Nephron progenitor cell (in vitro differentiated cells): ENCODE measurements at regions not wholly inside any gene's neighbourhood (a gene's known extent, or its start where the extent isn't known, plus 50 kb on each side); places are given as distances from the start of the nearest gene placed in this dataset.

ENCODE experiments used
- DNase-seq: peaks from one replicate; pipeline ENCODE4 v3.0.0; 2021
- H3K27ac Mint-ChIP-seq: 2 replicates; pipeline ENCODE4 v1.8.0; 2021; ENCODE audit warnings: mild to moderate bottlenecking, moderate library complexity, mixed read lengths
- H3K27me3 Mint-ChIP-seq: 2 replicates; pipeline ENCODE4 v1.8.0; 2021; ENCODE audit warnings: mild to moderate bottlenecking, low read depth, mixed read lengths; ENCODE audit not compliant: poor library complexity
- H3K36me3 Mint-ChIP-seq: 2 replicates; pipeline ENCODE4 v1.8.0; 2021; ENCODE audit warnings: low read depth, mixed read lengths
- H3K4me1 Mint-ChIP-seq: 2 replicates; pipeline ENCODE4 v1.8.0; 2021; ENCODE audit warnings: mixed read lengths
- H3K4me3 Mint-ChIP-seq: 2 replicates; pipeline ENCODE4 v1.8.0; 2021; ENCODE audit warnings: mild to moderate bottlenecking, moderate library complexity, mixed read lengths
- H3K9me3 Mint-ChIP-seq: 2 replicates; pipeline ENCODE4 v1.8.0; 2021; ENCODE audit warnings: mild to moderate bottlenecking, moderate library complexity, mixed read lengths
- TF ChIP-seq, protein P1 (sequence below): fragments of 200-600 bp; sonication (generic); IDR thresholded peaks from 2 replicates; pipeline ENCODE4 v1.5.0; 2021; ENCODE audit warnings: antibody characterized with exemption

DNA sequence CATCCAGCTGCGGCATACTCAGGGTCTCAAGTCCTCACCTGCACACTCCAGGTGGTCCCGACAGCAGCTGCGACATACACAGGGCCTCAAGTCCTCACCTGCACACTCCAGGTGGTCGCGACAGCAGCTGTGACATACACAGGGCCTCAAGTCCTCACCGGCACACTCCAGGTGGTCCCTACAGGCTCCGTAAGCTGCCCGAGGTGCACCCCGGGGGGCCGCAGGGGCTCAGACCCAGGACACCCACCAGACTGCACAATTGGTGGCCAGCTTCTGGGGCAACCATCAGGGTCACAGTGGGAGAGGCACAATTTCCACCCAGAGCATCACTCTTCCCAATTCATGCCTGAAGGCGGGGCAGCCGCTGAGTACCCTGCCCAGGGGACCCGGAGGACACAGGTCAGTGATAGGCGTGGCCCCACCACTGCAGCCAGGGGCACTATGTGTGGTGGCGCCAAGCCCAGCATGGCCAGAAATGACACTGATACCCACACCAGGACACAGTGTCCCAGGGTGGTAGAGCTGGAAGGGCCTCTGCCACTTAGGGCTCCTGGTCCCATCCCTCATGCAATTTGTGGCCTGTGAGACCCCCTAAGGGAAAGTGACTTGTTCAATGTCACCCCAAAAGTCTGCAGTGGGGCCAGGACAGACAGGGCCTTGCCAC is 57.5 kb upstream of the ZNF469 start:
- Mint-ChIP-seq H3K4me3 (no peak overlapping the region), H3K4me1 (peaks cover 17% of the 10 kb centered on the region), H3K9me3 (no peaks in the 10 kb centered on the region), H3K36me3 (no peaks in the 10 kb centered on the region), H3K27ac (no peak overlapping the region), H3K27me3 (peaks cover 11% of the 10 kb centered on the region)
- DNase-seq = no peak
- TF ChIP-seq, protein P1, sequence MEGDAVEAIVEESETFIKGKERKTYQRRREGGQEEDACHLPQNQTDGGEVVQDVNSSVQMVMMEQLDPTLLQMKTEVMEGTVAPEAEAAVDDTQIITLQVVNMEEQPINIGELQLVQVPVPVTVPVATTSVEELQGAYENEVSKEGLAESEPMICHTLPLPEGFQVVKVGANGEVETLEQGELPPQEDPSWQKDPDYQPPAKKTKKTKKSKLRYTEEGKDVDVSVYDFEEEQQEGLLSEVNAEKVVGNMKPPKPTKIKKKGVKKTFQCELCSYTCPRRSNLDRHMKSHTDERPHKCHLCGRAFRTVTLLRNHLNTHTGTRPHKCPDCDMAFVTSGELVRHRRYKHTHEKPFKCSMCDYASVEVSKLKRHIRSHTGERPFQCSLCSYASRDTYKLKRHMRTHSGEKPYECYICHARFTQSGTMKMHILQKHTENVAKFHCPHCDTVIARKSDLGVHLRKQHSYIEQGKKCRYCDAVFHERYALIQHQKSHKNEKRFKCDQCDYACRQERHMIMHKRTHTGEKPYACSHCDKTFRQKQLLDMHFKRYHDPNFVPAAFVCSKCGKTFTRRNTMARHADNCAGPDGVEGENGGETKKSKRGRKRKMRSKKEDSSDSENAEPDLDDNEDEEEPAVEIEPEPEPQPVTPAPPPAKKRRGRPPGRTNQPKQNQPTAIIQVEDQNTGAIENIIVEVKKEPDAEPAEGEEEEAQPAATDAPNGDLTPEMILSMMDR = no peak

GRCh38 chr16:88325976-88326375 is 56.8 kb upstream of the ZNF469 start:
- Mint-ChIP-seq H3K4me1 (peaks cover 17% of the 10 kb centered on the region), H3K27ac (no peak overlapping the region), H3K36me3 (no peaks in the 10 kb centered on the region), H3K9me3 (no peaks in the 10 kb centered on the region), H3K27me3 (peaks cover 11% of the 10 kb centered on the region), H3K4me3 (no peak overlapping the region)
- DNase-seq = no peak
- TF ChIP-seq, protein P1 = no peak

- H3K27ac Mint-ChIP-seq = no peak overlapping the region
- peaks cover 9% of the 10 kb centered on the region for H3K27me3 Mint-ChIP-seq
- no peak for DNase-seq
- H3K4me1 Mint-ChIP-seq = peaks cover 17% of the 10 kb centered on the region
- H3K4me3 Mint-ChIP-seq = no peak overlapping the region
- no peaks in the 10 kb centered on the region for H3K36me3 Mint-ChIP-seq
- TF ChIP-seq, protein P1 = no peak
- no peaks in the 10 kb centered on the region for H3K9me3 Mint-ChIP-seq
Measured at GRCh38 chr16:88326611-88327485, 55.9 kb upstream of the ZNF469 start.

GRCh38 chr16:88327561-88328312 is 55.0 kb upstream of the ZNF469 start:
- H3K4me1 Mint-ChIP-seq = peaks cover 17% of the 10 kb centered on the region
- H3K9me3 Mint-ChIP-seq = no peaks in the 10 kb centered on the region
- TF ChIP-seq, protein P1 = no peak
- H3K36me3 Mint-ChIP-seq = no peaks in the 10 kb centered on the region
- H3K27me3 Mint-ChIP-seq = peaks cover 9% of the 10 kb centered on the region
- no peak overlapping the region for H3K4me3 Mint-ChIP-seq
- H3K27ac Mint-ChIP-seq = peak overlapping the region; percentile 58
- no peak for DNase-seq

GRCh38 chr16:88328313-88328980 is 54.3 kb upstream of the ZNF469 start:
- H3K36me3 Mint-ChIP-seq = no peaks in the 10 kb centered on the region
- TF ChIP-seq, protein P1 = no peak
- H3K27ac Mint-ChIP-seq = peak overlapping the region; percentile 82
- H3K9me3 Mint-ChIP-seq = no peaks in the 10 kb centered on the region
- peaks cover 9% of the 10 kb centered on the region for H3K27me3 Mint-ChIP-seq
- peaks cover 17% of the 10 kb centered on the region for H3K4me1 Mint-ChIP-seq
- H3K4me3 Mint-ChIP-seq = no peak overlapping the region
- no peak for DNase-seq
